C4-2B (cell line): ENCODE measurements at regions not wholly inside any gene's neighbourhood (a gene's known extent, or its start where the extent isn't known, plus 50 kb on each side); places are given as distances from the start of the nearest gene placed in this dataset.

Experiments
- CTCF ChIP-seq: fragments of 450-650 bp; conservative IDR thresholded peaks from 2 replicates; pipeline ENCODE4 v1.5.1; 2017; ENCODE audit warnings: mild to moderate bottlenecking
- ZFX ChIP-seq: fragments of 450-650 bp; IDR thresholded peaks from 2 replicates; pipeline ENCODE4 v1.6.1; 2017

- no peak for TF ChIP-seq CTCF
- TF ChIP-seq ZFX: no peak
Measured at GRCh38 chr7:18289788-18290187, 205.8 kb upstream of the HDAC9 start.
